Hepatocyte (in vitro differentiated cells): ENCODE measurements at regions not wholly inside any gene's neighbourhood (a gene's known extent, or its start where the extent isn't known, plus 50 kb on each side); places are given as distances from the start of the nearest gene placed in this dataset.

ENCODE experiments used
- CTCF ChIP-seq: fragments of 200-600 bp; sonication (generic); IDR thresholded peaks from 2 replicates; pipeline ENCODE4 v1.5.1; 2016; ENCODE audit warnings: antibody characterized with exemption, mild to moderate bottlenecking; ENCODE audit not compliant: poor library complexity
- EZH2 ChIP-seq: fragments of 200-600 bp; sonication (generic); IDR thresholded peaks from 2 replicates; pipeline ENCODE4 v1.6.1; 2016; ENCODE audit warnings: antibody characterized with exemption, mild to moderate bottlenecking, borderline replicate concordance
- EZH2phosphoT487 ChIP-seq: fragments of 200-600 bp; sonication (generic); IDR thresholded peaks from one replicate; pipeline ENCODE4 v1.6.1; 2018; ENCODE audit warnings: antibody characterized with exemption, mild to moderate bottlenecking, low read depth, moderate library complexity; ENCODE audit not compliant: unreplicated experiment, severe bottlenecking

GRCh38 chr2:144889348-144889747, 369.4 kb upstream of the ZEB2 start:
- TF ChIP-seq EZH2 (no peak), CTCF (no peak), EZH2phosphoT487 (no peak)
